ENCODE measurements at regions not wholly inside any gene's neighbourhood (a gene's known extent, or its start where the extent isn't known, plus 50 kb on each side); places are given as distances from the start of the nearest gene placed in this dataset.

DNA sequence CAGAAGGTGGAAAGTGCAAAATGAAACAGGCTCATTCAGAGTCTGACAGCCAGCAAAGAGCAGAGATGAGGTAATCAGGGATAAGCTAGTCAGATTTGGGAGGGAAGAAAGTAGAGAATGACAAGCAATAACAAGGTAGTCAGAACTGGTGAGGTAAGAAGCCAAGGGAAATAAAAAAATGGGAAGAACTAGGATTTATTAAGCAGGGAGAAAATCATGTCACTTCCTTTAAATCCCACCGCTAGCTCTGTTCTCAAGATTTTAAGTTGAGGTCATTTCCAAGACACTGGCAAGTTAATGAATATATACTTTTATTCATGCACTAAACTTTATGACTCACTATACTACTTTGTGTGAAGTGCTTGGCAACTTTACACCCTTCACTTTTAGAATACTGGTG, 1106.8 kb downstream of the IGSF11 start:
- no peak for DNase-seq

DNA sequence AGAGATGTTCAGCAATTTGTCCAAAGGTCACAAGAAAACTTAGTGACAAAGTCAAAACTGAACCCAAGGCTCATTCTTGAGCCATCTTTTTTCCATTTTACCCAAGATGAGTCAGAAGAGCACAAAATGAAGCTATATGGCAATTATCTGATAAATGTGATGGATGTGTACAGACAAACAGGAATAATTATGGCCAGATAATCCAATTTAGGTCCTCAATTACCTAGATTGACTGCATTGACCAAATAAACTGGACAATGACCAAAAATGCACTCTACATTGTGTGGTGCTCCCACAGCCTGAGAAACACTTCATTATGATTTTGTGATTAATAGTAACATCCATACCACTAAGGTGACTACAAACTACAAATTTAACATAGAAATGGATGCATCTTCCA, 1105.8 kb downstream of the IGSF11 start:
- no peak for DNase-seq

GRCh38 chr3:117932441-117932840, 1102.2 kb downstream of the IGSF11 start:
- DNase-seq, result no peak

DNA sequence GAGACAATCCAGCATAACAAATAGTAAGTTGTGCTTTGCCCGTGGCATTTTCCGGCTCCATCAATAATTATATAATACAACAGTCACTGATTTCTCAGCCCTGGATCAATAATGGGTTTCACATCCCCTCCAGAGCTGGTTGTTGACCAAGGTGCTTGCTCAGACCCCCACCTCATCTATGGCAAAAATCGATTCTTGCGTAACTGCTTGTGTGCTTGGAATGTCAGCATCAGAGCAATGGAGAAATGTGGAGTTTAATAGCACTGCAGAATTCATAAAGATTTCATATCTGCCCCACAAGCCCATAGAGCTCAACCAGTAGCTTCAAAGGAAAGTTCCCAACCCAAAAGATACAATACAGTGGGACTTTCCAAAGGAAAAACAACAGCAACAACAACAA, 1098.5 kb downstream of the IGSF11 start:
- DNase-seq, result no peak

DNA sequence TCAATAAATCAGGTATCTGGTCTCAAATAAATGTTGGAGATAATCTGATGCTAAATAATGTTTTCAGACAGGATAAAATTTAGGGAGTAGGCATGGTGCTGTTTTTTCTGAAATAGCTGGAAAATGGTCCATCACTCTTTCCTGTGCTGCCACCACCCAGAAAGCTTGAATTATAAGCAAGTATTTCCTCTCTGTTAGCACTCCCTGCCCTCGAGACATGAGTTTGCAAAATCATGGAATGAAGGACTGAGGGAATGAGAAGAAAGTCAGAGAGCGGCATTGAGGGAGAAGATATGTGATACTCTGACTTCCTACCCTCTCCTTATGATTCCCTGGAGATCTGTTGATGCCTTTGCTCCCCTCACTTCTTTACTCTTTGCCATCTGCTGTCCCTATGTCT, 1095.7 kb downstream of the IGSF11 start:
- DNase-seq, result no peak

- no peak for DNase-seq
Observed at GRCh38 chr3:117939425-117940027, 1095.1 kb downstream of the IGSF11 start.

DNA sequence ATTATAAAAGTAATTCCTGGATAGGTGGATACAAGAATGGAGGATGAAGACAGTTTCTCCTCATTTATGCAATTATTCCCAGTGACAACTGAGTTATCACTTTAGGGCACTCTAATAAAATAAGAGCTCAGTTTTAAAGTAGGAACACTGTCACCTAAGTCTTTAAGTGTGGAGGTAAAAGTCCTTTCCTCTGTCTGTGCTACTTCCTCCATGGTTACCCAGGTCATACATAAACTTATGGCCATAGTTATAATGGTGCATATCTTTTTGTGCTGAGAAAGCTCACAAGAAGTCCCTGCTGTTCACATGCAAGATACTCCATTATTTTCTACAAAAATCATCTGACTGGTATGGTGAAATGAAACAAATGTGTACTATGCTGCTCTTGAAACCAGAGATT, 1093.6 kb downstream of the IGSF11 start:
- DNase-seq, result no peak

DNA sequence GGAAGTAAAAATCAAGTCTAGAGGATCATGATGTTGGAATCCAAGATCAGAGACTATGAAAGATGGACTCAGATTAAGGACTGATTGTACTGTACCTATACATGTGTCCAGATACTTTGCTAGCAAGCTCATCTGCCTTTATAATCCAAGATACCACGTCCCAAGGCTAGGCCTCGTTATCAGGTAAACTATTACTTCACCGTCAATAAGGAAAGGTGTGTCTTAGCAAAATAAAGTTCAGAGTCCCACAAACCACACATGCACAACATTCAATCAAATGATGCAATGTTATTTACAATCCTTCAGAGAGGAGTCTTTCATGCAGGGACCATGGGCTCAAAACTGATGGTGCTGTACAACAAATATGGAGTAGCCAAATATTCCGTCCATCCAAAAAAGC, 1092.9 kb downstream of the IGSF11 start:
- no peak for DNase-seq

GRCh38 chr3:117954131-117954530, 1080.5 kb downstream of the IGSF11 start:
- no peak for DNase-seq

- no peak for DNase-seq
Observed at GRCh38 chr3:117955196-117955595, 1079.5 kb downstream of the IGSF11 start.

- DNase-seq, result no peak
Observed at GRCh38 chr3:117958027-117958426, 1076.6 kb downstream of the IGSF11 start.

DNA sequence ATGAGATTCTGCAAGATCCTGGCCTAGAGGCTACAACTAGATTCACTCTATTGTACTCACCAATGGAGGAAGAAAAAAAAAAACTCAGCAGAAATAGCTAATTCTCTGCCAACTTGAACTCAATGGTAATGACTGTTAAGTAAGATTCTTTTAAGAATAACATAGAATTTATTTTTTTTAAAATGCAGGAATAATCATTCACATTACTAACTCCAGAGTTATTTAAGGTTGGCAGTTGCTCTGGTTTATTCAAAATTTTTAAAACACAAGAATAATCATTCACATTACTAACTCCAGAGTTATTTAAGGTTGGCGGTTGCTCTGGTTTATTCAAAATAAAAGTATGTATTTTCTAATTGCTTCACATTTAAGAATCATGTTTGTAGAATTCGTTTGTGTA, 1071.9 kb downstream of the IGSF11 start:
- DNase-seq, result no peak

GRCh38 chr3:117963858-117964257, 1070.8 kb downstream of the IGSF11 start:
- no peak for DNase-seq

GRCh38 chr3:117964814-117965213, 1069.8 kb downstream of the IGSF11 start:
- no peak for DNase-seq

- no peak for DNase-seq
Observed at GRCh38 chr3:117977504-117978228, 1057.0 kb downstream of the IGSF11 start.

DNA sequence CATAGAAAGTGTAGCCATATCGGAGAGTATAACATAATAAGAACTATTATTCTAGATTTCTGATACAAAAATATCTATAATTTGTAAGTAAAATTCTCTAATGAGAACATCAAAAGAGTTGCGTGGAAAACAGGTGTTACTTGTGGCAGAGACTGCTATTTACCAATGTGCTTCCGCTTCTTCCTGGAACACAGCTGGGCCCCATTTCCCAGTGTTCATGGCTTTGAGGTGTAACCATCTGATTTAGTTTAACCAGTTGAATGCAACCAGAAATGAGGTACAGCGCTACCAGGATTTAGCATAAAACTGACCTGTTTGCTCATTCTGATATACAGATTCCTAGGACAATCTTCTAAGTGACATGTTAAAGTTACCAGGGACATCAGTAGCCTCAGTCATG, 1055.2 kb downstream of the IGSF11 start:
- DNase-seq, result no peak

DNA sequence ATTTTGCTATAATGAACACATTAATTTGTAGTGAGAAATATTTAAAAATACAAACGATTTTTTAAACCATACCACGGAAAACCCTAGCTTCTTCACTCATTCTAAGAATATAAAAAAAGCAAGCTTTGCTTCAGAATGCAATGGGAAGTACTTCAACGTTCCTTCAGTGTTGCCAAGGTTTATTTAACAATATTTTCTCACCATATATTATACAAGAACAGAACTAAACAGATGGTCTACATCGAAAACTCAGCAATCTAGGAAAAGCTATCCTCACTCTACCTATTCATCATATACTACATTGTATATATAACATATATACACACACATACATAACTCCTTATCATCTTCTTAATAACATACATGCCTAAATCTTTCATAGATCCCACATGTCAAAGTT, 1047.4 kb downstream of the IGSF11 start:
- DNase-seq, result no peak

DNA sequence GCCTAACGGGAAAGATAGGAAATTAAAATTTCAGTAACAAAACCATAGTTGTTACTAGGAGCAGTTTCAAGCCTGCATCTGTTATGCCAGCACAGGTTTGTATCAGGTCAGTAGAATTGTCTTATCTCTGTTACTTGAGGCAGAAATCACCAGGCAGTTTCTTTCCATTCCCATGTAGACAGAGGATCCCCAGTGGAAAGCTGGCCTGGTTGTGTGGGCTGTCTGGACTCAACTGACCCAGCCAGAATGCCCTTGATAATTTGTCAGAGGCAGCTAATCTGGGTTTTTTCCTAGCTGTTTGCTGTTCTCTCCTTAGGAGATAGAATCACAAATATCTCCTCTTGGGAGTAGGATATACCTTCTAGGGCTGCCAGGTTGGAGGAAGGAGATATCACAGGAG, 1044.7 kb downstream of the IGSF11 start:
- DNase-seq, result no peak

GRCh38 chr3:117990627-117991026, 1044.0 kb downstream of the IGSF11 start:
- no peak for DNase-seq

GRCh38 chr3:117995842-117996437, 1038.7 kb downstream of the IGSF11 start:
- no peak for DNase-seq

DNA sequence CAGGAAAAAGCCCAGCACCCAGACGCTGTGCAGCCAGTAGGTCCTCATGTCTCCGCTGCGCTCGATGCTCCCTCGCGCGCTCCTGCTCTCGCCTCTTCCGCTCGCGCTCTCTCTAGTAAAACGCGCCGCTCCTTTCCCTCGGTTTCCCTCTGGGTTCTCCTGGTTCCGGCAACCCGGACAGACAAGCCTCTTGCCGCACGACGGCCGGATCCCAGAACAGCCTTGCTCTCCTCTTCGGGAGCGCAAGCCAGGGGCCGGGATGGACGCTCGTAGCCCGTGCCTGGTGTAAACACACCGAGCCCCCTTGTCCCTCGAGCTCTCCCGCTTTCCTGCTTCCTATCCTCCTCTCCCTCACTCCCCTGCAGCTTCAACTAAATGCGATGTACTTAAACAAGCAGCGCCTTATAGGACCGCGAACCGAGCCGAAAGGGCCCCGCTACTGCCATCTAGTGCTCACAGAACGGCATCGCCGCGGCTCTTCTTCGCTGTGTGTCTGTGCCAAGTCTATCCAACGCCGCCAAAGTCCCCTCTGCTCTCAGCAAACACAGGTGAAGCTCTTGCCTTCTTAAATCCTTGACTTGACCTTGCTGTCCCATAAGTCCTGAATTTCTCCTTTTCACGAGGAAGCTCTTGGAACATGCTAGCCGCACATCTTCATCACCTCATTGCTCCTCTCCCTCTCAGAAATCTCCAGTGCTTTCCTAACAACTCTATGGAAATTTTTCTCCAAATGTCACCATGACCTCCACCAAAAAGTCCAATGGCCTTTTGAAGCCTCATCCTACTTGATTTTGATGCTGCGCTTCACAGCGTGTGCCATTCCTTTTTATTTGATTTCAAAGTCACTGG, 1037.2 kb downstream of the IGSF11 start:
- peak; percentile 92 for DNase-seq

DNA sequence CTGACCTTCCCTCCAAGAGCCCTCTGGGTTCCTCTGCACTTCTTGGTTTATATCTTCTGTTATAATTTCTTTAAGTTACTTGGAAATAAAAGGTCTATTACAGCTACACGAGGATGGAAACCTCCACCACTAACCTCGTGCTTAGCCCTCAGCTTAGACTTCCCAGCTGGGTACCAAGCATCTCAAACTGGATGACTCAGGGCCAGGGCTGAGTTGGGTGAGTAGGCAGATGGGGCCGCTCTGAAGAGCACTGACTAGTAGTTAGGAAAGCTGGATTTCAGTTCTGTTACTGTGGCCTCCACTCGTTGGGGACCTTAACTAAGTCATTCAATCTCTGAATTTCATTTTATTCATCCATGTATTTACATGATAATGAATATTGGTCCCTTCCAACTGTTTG, 1036.6 kb downstream of the IGSF11 start:
- no peak for DNase-seq

DNA sequence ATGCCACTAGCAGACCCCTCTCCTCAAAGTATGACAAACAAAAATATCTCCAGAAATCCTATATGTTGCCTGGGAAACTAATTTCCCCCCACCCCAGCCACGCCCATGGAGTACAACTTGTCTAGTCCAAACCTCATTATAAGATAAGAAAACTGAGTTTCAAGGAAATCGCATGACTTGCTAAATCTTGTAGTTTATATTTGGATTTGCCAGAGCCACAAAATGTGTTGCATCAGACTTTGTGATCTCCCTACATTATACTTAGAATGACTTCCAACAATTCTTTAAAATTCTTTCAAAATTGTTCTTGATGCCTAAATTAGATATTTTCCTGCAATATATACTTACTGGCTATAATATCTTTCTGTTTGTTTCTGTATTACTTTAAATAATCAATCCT, 1034.4 kb downstream of the IGSF11 start:
- no peak for DNase-seq

- no peak for DNase-seq
Observed at GRCh38 chr3:118001380-118001779, 1033.3 kb downstream of the IGSF11 start.
